Hepatocyte (in vitro differentiated cells): ENCODE measurements at regions not wholly inside any gene's neighbourhood (a gene's known extent, or its start where the extent isn't known, plus 50 kb on each side); places are given as distances from the start of the nearest gene placed in this dataset.

ENCODE experiments used
- DNase-seq: peaks from one replicate; pipeline ENCODE4 v3.0.0-alpha.2; 2016; ENCODE audit warnings: low spot score
- H2AFZ ChIP-seq: fragments of 200-600 bp; sonication (generic); 2 replicates; pipeline ENCODE4 v1.6.0; 2016; ENCODE audit warnings: antibody characterized with exemption, mild to moderate bottlenecking
- H3K27ac ChIP-seq: fragments of 200-600 bp; sonication (generic); 2 replicates; pipeline ENCODE4 v1.5.1; 2016; ENCODE audit warnings: mild to moderate bottlenecking
- H3K27me3 ChIP-seq: fragments of 200-600 bp; sonication (generic); 2 replicates; pipeline ENCODE4 v1.6.1; 2016
- H3K36me3 ChIP-seq: fragments of 200-600 bp; sonication (generic); replicated peaks from 2 replicates; pipeline ENCODE4 v1.5.1; 2016; ENCODE audit warnings: low read depth; ENCODE audit not compliant: insufficient read depth
- H3K4me1 ChIP-seq: fragments of 200-600 bp; sonication (generic); 2 replicates; pipeline ENCODE4 v1.5.1; 2016; ENCODE audit warnings: mild to moderate bottlenecking, moderate library complexity; ENCODE audit not compliant: insufficient read depth
- H3K4me2 ChIP-seq: fragments of 200-600 bp; sonication (generic); 2 replicates; pipeline ENCODE4 v1.6.0; 2016
- H3K4me3 ChIP-seq: fragments of 200-600 bp; sonication (generic); 2 replicates; pipeline ENCODE4 v1.5.1; 2016; ENCODE audit warnings: mild to moderate bottlenecking
- H3K79me2 ChIP-seq: fragments of 200-600 bp; sonication (generic); 2 replicates; pipeline ENCODE4 v1.6.0; 2017; ENCODE audit warnings: mild to moderate bottlenecking
- H3K9me2 ChIP-seq: fragments of 200-600 bp; sonication (generic); replicated peaks from 2 replicates; pipeline ENCODE4 v1.6.0; 2017; ENCODE audit warnings: mild to moderate bottlenecking; ENCODE audit not compliant: insufficient read depth
- H3K9me3 ChIP-seq: fragments of 200-600 bp; sonication (generic); 2 replicates; pipeline ENCODE4 v1.5.1; 2016; ENCODE audit warnings: low read depth, mild to moderate bottlenecking
- H4K20me1 ChIP-seq: fragments of 200-600 bp; sonication (generic); 2 replicates; pipeline ENCODE4 v1.6.0; 2016; ENCODE audit warnings: mild to moderate bottlenecking; ENCODE audit not compliant: insufficient read depth, poor library complexity, severe bottlenecking
- CTCF ChIP-seq: fragments of 200-600 bp; sonication (generic); IDR thresholded peaks from 2 replicates; pipeline ENCODE4 v1.5.1; 2016; ENCODE audit warnings: antibody characterized with exemption, mild to moderate bottlenecking; ENCODE audit not compliant: poor library complexity
- EZH2 ChIP-seq: fragments of 200-600 bp; sonication (generic); IDR thresholded peaks from 2 replicates; pipeline ENCODE4 v1.6.1; 2016; ENCODE audit warnings: antibody characterized with exemption, mild to moderate bottlenecking, borderline replicate concordance
- EZH2phosphoT487 ChIP-seq: fragments of 200-600 bp; sonication (generic); IDR thresholded peaks from one replicate; pipeline ENCODE4 v1.6.1; 2018; ENCODE audit warnings: antibody characterized with exemption, mild to moderate bottlenecking, low read depth, moderate library complexity; ENCODE audit not compliant: unreplicated experiment, severe bottlenecking
- WGBS: methylation state at CpG from one replicate; pipeline ENCODE4 v1.1.6; 2016; ENCODE audit warnings: low lambda C conversion rate; ENCODE audit errors: missing lambda C conversion rate; 5-methylcytosine and 5-hydroxymethylcytosine counted together

- H3K79me2 ChIP-seq, result no peaks in the 10 kb centered on the region
- no peak overlapping the region for H2AFZ ChIP-seq
- H3K4me2 ChIP-seq, result no peak overlapping the region
- H3K27me3 ChIP-seq, result no peaks in the 10 kb centered on the region
- no peaks in the 10 kb centered on the region for H4K20me1 ChIP-seq
- H3K9me2 ChIP-seq, result no peaks in the 10 kb centered on the region
- no peak for TF ChIP-seq EZH2
- no peak for TF ChIP-seq EZH2phosphoT487
- WGBS, result 88% methylated on average over 1 of the region's 1 CpG
- no peaks in the 10 kb centered on the region for H3K4me1 ChIP-seq
- no peaks in the 10 kb centered on the region for H3K9me3 ChIP-seq
- no peaks in the 10 kb centered on the region for H3K36me3 ChIP-seq
- no peak overlapping the region for H3K4me3 ChIP-seq
- no peak for DNase-seq
- no peak overlapping the region for H3K27ac ChIP-seq
Measured at GRCh38 chr7:67732898-67733297, 736.3 kb downstream of the TYW1 start.

DNA sequence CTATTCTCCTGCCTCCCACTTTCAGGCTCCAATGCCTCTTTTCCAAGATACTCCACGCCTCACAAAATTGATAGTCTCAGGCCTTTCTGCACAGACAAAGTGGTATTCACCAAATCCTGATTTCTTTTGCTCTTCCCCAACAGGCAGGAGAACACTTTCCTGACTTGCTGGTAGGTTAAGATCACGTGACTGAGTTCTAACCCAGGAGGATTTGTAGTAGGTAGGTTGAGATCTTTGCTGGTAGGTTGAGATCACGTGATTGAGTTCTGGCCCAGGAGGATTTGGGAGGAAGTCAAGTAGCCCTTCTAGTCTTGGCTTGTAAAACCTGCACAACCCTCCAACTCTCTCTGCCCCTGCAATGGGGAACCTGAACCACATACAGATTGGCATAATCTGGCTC is 741.5 kb downstream of the TYW1 start:
- WGBS, result 89% methylated on average over 3 of the region's 3 CpGs
- Histone ChIP-seq H3K36me3 (no peaks in the 10 kb centered on the region), H3K27me3 (no peaks in the 10 kb centered on the region), H4K20me1 (no peaks in the 10 kb centered on the region), H2AFZ (no peak overlapping the region), H3K79me2 (no peaks in the 10 kb centered on the region), H3K4me1 (no peaks in the 10 kb centered on the region), H3K4me2 (no peak overlapping the region), H3K9me2 (no peaks in the 10 kb centered on the region), H3K27ac (no peak overlapping the region), H3K9me3 (no peaks in the 10 kb centered on the region), H3K4me3 (no peak overlapping the region)
- no peak for TF ChIP-seq CTCF
- TF ChIP-seq EZH2, result no peak
- TF ChIP-seq EZH2phosphoT487, result no peak
- no peak for DNase-seq

DNA sequence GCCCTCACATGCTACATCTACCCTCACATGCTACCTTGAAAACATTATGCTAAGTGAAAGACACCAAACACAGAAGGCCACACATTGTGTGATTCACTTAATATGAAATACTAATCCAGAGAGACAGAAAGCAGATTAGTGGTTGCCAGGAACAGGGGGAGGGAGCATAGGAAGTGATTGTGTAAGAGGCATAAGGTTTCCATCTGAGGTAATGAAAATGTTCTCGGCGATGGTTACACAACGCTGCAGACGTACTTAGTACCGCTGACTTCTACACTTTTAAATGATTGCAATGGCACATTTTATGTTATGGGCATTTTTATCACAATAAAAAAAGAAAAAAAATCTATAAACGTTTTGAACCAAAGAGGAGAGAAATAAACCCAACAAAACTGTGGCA is 742.3 kb downstream of the TYW1 start:
- peak; percentile 65 for DNase-seq
- H3K27me3 ChIP-seq, result no peaks in the 10 kb centered on the region
- no peak overlapping the region for H3K4me3 ChIP-seq
- H4K20me1 ChIP-seq, result no peaks in the 10 kb centered on the region
- no peak overlapping the region for H3K4me2 ChIP-seq
- WGBS, result 56% methylated on average over 6 of the region's 6 CpGs
- peak overlapping the region; percentile 70 for H3K27ac ChIP-seq
- no peaks in the 10 kb centered on the region for H3K9me3 ChIP-seq
- H3K79me2 ChIP-seq, result no peaks in the 10 kb centered on the region
- no peaks in the 10 kb centered on the region for H3K4me1 ChIP-seq
- no peak for TF ChIP-seq EZH2phosphoT487
- TF ChIP-seq CTCF, result no peak
- TF ChIP-seq EZH2, result no peak
- H2AFZ ChIP-seq, result no peak overlapping the region
- H3K36me3 ChIP-seq, result no peaks in the 10 kb centered on the region
- no peaks in the 10 kb centered on the region for H3K9me2 ChIP-seq

GRCh38 chr7:67743501-67743900 is 746.9 kb downstream of the TYW1 start:
- DNase-seq, result no peak
- H3K4me2 ChIP-seq, result no peak overlapping the region
- no peaks in the 10 kb centered on the region for H3K79me2 ChIP-seq
- H3K27ac ChIP-seq, result no peak overlapping the region
- H3K36me3 ChIP-seq, result no peaks in the 10 kb centered on the region
- no peaks in the 10 kb centered on the region for H3K27me3 ChIP-seq
- WGBS, result 100% methylated on average over 1 of the region's 1 CpG
- TF ChIP-seq CTCF, result no peak
- no peak for TF ChIP-seq EZH2
- TF ChIP-seq EZH2phosphoT487, result no peak
- no peaks in the 10 kb centered on the region for H3K9me3 ChIP-seq
- no peak overlapping the region for H3K4me3 ChIP-seq
- H4K20me1 ChIP-seq, result no peaks in the 10 kb centered on the region
- no peaks in the 10 kb centered on the region for H3K4me1 ChIP-seq
- H2AFZ ChIP-seq, result no peak overlapping the region
- H3K9me2 ChIP-seq, result no peaks in the 10 kb centered on the region
